Epithelial cell of esophagus (primary cell): ENCODE measurements at regions not wholly inside any gene's neighbourhood (a gene's known extent, or its start where the extent isn't known, plus 50 kb on each side); places are given as distances from the start of the nearest gene placed in this dataset.

Experiments used
- DNase-seq: peaks from one replicate; pipeline ENCODE4 v3.0.0; 2010; ENCODE audit warnings: low read depth
- H3K4me3 ChIP-seq: 2 replicates; pipeline ENCODE4 v1.5.1; 2011; ENCODE audit warnings: mild to moderate bottlenecking, low read length, control low read depth
- CTCF ChIP-seq: IDR thresholded peaks from 2 replicates; pipeline ENCODE4 v1.5.1; 2011; ENCODE audit warnings: low read depth, mild to moderate bottlenecking, low read length, control low read depth, inconsistent platforms; ENCODE audit not compliant: insufficient read depth; ENCODE audit errors: missing control alignments

- peak; percentile 25 for DNase-seq
- no peak overlapping the region for H3K4me3 ChIP-seq
- TF ChIP-seq CTCF: no peak
These were observed 226.0 kb downstream of the BMP2 start for GRCh38 chr20:6993511-6993910.

- no peak for TF ChIP-seq CTCF
- H3K4me3 ChIP-seq: no peak overlapping the region
- DNase-seq: peak; percentile 95
These were observed 227.0 kb downstream of the BMP2 start for GRCh38 chr20:6994452-6994851.

- H3K4me3 ChIP-seq: no peak overlapping the region
- TF ChIP-seq CTCF: no peak
- DNase-seq: no peak
These were observed 231.4 kb downstream of the BMP2 start for GRCh38 chr20:6998909-6999308.

- TF ChIP-seq CTCF: no peak
- DNase-seq: no peak
- no peak overlapping the region for H3K4me3 ChIP-seq
These were observed 231.9 kb downstream of the BMP2 start for GRCh38 chr20:6999381-6999780.

GRCh38 chr20:7003598-7003997 is 236.1 kb downstream of the BMP2 start:
- peak; percentile 88 for DNase-seq
- no peak overlapping the region for H3K4me3 ChIP-seq
- no peak for TF ChIP-seq CTCF

GRCh38 chr20:7004801-7005200 is 237.3 kb downstream of the BMP2 start:
- no peak overlapping the region for H3K4me3 ChIP-seq
- no peak for DNase-seq

More at GRCh38 chr20:7004801-7005200, 237.3 kb downstream of the BMP2 start:
- no peak for TF ChIP-seq CTCF
